ENCODE measurements at regions not wholly inside any gene's neighbourhood (a gene's known extent, or its start where the extent isn't known, plus 50 kb on each side); places are given as distances from the start of the nearest gene placed in this dataset.
"Not testable (repeated sequence)": the region's sequence is repeated elsewhere in the genome, so short reads cannot be mapped to it uniquely, and the experiment has no call there.

DNA sequence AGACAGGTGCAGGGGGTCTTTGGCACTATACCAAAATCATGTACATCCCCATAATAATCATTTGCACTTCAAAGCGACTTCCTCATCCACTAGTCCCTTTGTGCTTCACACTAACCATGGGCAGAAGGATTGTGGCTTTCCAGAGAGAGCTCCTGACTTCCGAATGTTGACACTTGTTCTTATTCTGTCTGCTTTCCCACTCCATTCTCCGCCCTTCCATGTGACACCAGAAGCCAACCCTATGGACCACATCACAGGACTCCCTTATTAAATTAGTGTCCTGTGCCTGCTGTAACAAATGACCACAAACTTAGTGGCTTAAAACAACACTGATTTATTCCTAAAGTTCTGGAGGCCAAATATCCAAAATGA is 91.6 kb downstream of the CMC2 start:
- TF ChIP-seq, protein P1, sequence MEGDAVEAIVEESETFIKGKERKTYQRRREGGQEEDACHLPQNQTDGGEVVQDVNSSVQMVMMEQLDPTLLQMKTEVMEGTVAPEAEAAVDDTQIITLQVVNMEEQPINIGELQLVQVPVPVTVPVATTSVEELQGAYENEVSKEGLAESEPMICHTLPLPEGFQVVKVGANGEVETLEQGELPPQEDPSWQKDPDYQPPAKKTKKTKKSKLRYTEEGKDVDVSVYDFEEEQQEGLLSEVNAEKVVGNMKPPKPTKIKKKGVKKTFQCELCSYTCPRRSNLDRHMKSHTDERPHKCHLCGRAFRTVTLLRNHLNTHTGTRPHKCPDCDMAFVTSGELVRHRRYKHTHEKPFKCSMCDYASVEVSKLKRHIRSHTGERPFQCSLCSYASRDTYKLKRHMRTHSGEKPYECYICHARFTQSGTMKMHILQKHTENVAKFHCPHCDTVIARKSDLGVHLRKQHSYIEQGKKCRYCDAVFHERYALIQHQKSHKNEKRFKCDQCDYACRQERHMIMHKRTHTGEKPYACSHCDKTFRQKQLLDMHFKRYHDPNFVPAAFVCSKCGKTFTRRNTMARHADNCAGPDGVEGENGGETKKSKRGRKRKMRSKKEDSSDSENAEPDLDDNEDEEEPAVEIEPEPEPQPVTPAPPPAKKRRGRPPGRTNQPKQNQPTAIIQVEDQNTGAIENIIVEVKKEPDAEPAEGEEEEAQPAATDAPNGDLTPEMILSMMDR (conservative IDR thresholded peaks at IDR 0.05; ENCODE audit: low read depth, low read length), result no peak
- H3K4me3 ChIP-seq (ENCODE audit: low read depth, low read length), result no peak overlapping the region

DNA sequence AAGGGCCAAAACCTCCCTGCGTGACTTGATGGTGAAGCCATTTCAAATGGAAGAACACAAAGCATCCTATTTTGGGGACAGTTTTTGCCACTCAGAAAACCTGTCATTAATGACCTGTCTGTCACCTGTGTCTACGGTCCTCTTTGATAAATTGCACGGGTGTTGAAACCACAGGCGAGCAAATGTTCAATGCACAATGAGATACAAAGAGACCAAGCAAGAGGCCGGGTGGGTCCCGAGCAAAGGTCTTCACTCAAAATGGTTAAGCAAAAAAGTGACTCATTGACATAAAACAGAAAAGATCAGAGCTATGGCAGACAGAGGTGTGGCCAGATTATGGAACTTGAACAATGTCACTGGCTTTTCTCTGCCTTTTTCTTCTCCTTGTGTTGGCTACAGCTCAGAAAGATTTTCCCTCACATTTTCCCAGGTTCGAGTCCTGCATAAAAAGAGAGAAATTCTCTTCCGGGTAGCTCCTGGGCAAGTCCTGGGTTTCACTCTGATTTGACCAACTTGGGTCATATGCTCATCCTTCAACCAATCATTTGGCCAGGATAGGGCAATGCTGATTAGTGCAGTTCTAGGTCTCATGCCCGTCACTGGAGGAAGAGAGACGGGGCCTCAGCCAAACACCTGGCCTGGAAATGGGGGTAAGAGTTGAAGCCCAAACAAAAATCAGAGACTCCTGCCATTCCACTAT is 92.2 kb downstream of the CMC2 start:
- H3K4me3 ChIP-seq (ENCODE audit: low read depth, low read length), result no peak overlapping the region
- no peak for DNase-seq (ENCODE audit: low read depth)
- TF ChIP-seq, protein P1 (conservative IDR thresholded peaks at IDR 0.05; ENCODE audit: low read depth, low read length), result no peak

More for the DNA sequence above, 91.6 kb downstream of the CMC2 start:
- DNase-seq (ENCODE audit: low read depth), result no peak

DNA sequence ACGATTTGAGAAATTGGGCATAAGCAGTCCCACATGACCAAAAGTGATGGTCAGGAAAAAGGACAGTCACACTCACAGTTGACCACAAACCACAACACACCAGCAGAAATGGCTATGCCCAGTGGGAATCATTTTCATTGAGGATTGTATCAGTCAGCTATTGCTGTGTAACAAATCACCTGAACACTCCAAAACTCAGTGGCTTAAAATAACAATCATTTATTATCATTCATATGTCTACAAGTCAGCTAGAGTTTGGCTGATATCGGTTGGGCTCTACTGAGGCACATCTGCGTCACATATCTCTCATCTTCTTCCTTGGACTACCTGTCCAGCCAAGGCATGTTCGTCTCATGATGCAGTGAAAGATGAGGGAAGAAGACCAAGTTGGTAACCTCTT is 93.3 kb downstream of the CMC2 start:
- DNase-seq (ENCODE audit: low read depth), result no peak
- TF ChIP-seq, protein P1 (conservative IDR thresholded peaks at IDR 0.05; ENCODE audit: low read depth, low read length), result no peak
- no peak overlapping the region for H3K4me3 ChIP-seq (ENCODE audit: low read depth, low read length)

DNA sequence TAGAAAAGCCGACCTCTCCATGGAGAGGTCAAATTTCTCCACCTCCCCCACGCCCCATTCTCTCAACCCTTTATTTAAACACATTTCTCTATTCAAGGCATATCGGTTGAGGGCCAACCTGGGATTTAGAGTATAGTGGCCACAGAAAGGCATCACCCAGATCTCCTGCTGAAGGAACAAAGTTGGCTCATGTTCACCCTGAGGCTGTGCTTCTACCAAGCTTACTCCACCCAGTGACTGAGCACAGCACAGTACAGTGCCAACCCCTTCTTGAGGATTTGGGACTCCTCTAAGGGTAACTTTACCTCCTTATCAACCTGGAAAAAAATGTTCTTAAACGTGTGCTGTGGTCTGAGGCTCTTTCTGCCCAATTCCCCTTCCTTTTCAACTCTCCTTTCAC is 94.0 kb downstream of the CMC2 start:
- no peak overlapping the region for H3K4me3 ChIP-seq (ENCODE audit: low read depth, low read length)
- TF ChIP-seq, protein P1 (conservative IDR thresholded peaks at IDR 0.05; ENCODE audit: low read depth, low read length), result no peak
- DNase-seq (ENCODE audit: low read depth), result no peak

DNA sequence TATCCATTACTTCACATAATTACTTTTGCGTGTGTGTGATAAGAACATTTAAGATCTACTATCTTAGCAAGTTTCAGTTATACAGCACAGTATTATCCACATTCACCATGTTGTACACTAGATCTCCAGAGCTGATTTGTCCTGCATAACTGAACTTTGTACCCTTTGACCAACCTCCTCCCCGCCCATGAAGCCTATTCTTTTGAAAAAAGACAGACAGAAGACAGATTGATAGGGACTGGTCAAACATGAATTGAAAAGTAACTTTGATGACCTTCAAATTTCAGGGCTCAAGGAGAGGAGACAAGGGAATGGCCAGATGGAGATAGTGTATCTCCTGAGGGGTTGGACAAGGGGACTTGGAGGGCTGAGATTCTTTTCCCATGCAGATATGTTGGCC is 96.3 kb downstream of the CMC2 start:
- TF ChIP-seq, protein P1 (conservative IDR thresholded peaks at IDR 0.05; ENCODE audit: low read depth, low read length), result no peak
- no peak for DNase-seq (ENCODE audit: low read depth)
- no peak overlapping the region for H3K4me3 ChIP-seq (ENCODE audit: low read depth, low read length)

DNA sequence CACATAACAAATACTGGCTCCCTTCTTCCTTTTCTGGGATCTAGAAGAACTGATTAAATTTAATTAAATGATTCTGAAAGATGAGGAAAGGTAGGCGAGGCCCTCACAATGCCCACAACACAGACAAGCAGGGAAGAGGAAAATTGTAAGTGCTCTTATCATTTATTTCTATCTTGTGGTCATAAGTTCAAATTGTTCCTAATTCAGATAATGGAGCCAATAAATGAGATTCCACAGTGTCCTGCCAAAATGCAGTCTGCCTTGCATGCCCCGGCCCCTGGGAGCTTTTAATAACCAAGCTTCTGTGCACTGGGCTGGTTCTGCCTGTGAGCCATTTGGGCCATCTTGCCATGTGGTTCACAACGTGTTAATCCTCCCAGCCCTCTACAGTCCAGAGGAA is 97.0 kb downstream of the CMC2 start:
- no peak for DNase-seq (ENCODE audit: low read depth)
- H3K4me3 ChIP-seq (ENCODE audit: low read depth, low read length), result no peak overlapping the region
- TF ChIP-seq, protein P1 (conservative IDR thresholded peaks at IDR 0.05; ENCODE audit: low read depth, low read length), result no peak

DNA sequence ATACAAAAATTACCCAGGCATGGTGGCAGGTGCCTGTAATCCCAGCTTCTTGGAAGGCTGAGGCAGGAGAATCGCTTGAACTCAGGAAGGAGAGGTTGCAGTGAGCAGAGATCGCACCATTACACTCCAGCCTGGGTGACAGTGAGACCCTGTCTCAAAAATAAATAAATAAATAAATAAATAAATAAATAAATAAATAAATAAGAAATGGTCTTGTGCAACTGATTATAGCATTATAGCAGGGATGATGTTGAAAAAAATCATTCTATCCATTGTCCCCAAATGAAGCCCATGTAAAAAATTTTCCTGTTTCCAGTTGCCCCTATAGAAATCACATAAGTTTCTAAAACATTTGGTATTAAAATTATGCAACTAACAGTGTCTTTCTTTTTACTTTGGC is 100.5 kb downstream of the CMC2 start:
- not testable (repeated sequence) for H3K4me3 ChIP-seq (ENCODE audit: low read depth, low read length); DNase-seq (ENCODE audit: low read depth)

Data from choroid plexus epithelial cell (primary cell).